Renal cortical epithelial cell (primary cell): ENCODE measurements at regions not wholly inside any gene's neighbourhood (a gene's known extent, or its start where the extent isn't known, plus 50 kb on each side); places are given as distances from the start of the nearest gene placed in this dataset.
A peak's percentile ranks its signal among the peaks of the same experiment; 100 is the strongest.
"Not testable (repeated sequence)": the region's sequence is repeated elsewhere in the genome, so short reads cannot be mapped to it uniquely, and the experiment has no call there.

ENCODE experiments used
- DNase-seq: peaks from one replicate; pipeline ENCODE4 v3.0.0-alpha.2; 2011; ENCODE audit warnings: low read depth

GRCh38 chr2:39874236-39874635, 95.2 kb upstream of the THUMPD2 start:
- DNase-seq: no peak

GRCh38 chr2:39873586-39873985, 94.5 kb upstream of the THUMPD2 start:
- DNase-seq: no peak

GRCh38 chr2:39872748-39873147, 93.7 kb upstream of the THUMPD2 start:
- no peak for DNase-seq

- peak; percentile 26 for DNase-seq
Measured at GRCh38 chr2:39871291-39871761, 92.3 kb upstream of the THUMPD2 start.

GRCh38 chr2:39870871-39871270, 91.8 kb upstream of the THUMPD2 start:
- no peak for DNase-seq

GRCh38 chr2:39867268-39867667, 88.2 kb upstream of the THUMPD2 start:
- no peak for DNase-seq

- DNase-seq: no peak
Measured at GRCh38 chr2:39865751-39866150, 86.7 kb upstream of the THUMPD2 start.

- not testable (repeated sequence) for DNase-seq
Measured at GRCh38 chr2:39863672-39864071, 84.6 kb upstream of the THUMPD2 start.

- no peak for DNase-seq
Measured at GRCh38 chr2:39860538-39860937, 81.5 kb upstream of the THUMPD2 start.

GRCh38 chr2:39858677-39859076, 79.6 kb upstream of the THUMPD2 start:
- no peak for DNase-seq

- no peak for DNase-seq
Measured at GRCh38 chr2:39855856-39856255, 76.8 kb upstream of the THUMPD2 start.

- no peak for DNase-seq
Measured at GRCh38 chr2:39854771-39855170, 75.7 kb upstream of the THUMPD2 start.

- no peak for DNase-seq
Measured at GRCh38 chr2:39852831-39853230, 73.8 kb upstream of the THUMPD2 start.

GRCh38 chr2:39851651-39852110, 72.6 kb upstream of the THUMPD2 start:
- DNase-seq: no peak

GRCh38 chr2:39851251-39851650, 72.2 kb upstream of the THUMPD2 start:
- no peak for DNase-seq

- DNase-seq: no peak
Measured at GRCh38 chr2:39849982-39850526, 71.0 kb upstream of the THUMPD2 start.

GRCh38 chr2:39849064-39849463, 70.0 kb upstream of the THUMPD2 start:
- no peak for DNase-seq

- DNase-seq: peak; percentile 73
Measured at GRCh38 chr2:39845460-39846146, 66.5 kb upstream of the THUMPD2 start.

GRCh38 chr2:39839261-39839848, 60.3 kb upstream of the THUMPD2 start:
- no peak for DNase-seq

- no peak for DNase-seq
Measured at GRCh38 chr2:39838589-39838988, 59.5 kb upstream of the THUMPD2 start.

GRCh38 chr2:39837856-39838453, 58.9 kb upstream of the THUMPD2 start:
- peak; percentile 13 for DNase-seq

- no peak for DNase-seq
Measured at GRCh38 chr2:39836638-39837037, 57.6 kb upstream of the THUMPD2 start.

- DNase-seq: no peak
Measured at GRCh38 chr2:39834426-39834825, 55.4 kb upstream of the THUMPD2 start.
